NCI-H1048 (cell line): ENCODE measurements at regions not wholly inside any gene's neighbourhood (a gene's known extent, or its start where the extent isn't known, plus 50 kb on each side); places are given as distances from the start of the nearest gene placed in this dataset.

ENCODE experiments used
- DNase-seq: peaks from one replicate; lab custom pipeline; 2025; lab: John Stamatoyannopoulos, UW

GRCh38 chr12:4015225-4016091 lies 142.3 kb upstream of the PARP11 start:
- DNase-seq: no peak

- no peak for DNase-seq
These were observed 141.6 kb upstream of the PARP11 start for GRCh38 chr12:4014858-4015224.

- no peak for DNase-seq
These were observed 141.2 kb upstream of the PARP11 start for GRCh38 chr12:4014444-4014843.

GRCh38 chr12:4012977-4013968 lies 140.1 kb upstream of the PARP11 start:
- no peak for DNase-seq

- no peak for DNase-seq
These were observed 138.9 kb upstream of the PARP11 start for GRCh38 chr12:4012073-4012472.

GRCh38 chr12:4011597-4011996 lies 138.4 kb upstream of the PARP11 start:
- no peak for DNase-seq

- no peak for DNase-seq
These were observed 136.9 kb upstream of the PARP11 start for GRCh38 chr12:4009979-4010704.

GRCh38 chr12:4006743-4007142 lies 133.5 kb upstream of the PARP11 start:
- DNase-seq: no peak

GRCh38 chr12:4005851-4006430 lies 132.7 kb upstream of the PARP11 start:
- DNase-seq: no peak

GRCh38 chr12:4003576-4003975 lies 130.4 kb upstream of the PARP11 start:
- no peak for DNase-seq

- no peak for DNase-seq
These were observed 129.4 kb upstream of the PARP11 start for GRCh38 chr12:4002601-4003000.

- DNase-seq: no peak
These were observed 128.6 kb upstream of the PARP11 start for GRCh38 chr12:4001841-4002240.

- DNase-seq: no peak
These were observed 127.8 kb upstream of the PARP11 start for GRCh38 chr12:4001031-4001430.

GRCh38 chr12:3999904-4000303 lies 126.7 kb upstream of the PARP11 start:
- DNase-seq: no peak

GRCh38 chr12:3998968-3999792 lies 126.0 kb upstream of the PARP11 start:
- DNase-seq: no peak

GRCh38 chr12:3998397-3998796 lies 125.2 kb upstream of the PARP11 start:
- no peak for DNase-seq

GRCh38 chr12:3996322-3996721 lies 123.1 kb upstream of the PARP11 start:
- DNase-seq: no peak

GRCh38 chr12:3995306-3995705 lies 122.1 kb upstream of the PARP11 start:
- DNase-seq: no peak

- no peak for DNase-seq
These were observed 121.3 kb upstream of the PARP11 start for GRCh38 chr12:3994500-3994899.

- no peak for DNase-seq
These were observed 119.7 kb upstream of the PARP11 start for GRCh38 chr12:3992945-3993344.
